Lower lobe of right lung (tissue), 2 donors: ENCODE measurements at regions not wholly inside any gene's neighbourhood (a gene's known extent, or its start where the extent isn't known, plus 50 kb on each side); places are given as distances from the start of the nearest gene placed in this dataset.
"Not testable (repeated sequence)": the region's sequence is repeated elsewhere in the genome, so short reads cannot be mapped to it uniquely, and the experiment has no call there.

Source experiments
- ATAC-seq, 2 donors: fragments of 200-7000 bp; cut with Tn5 transposase; one replicate each; pipeline ENCODE4 v1.9.1; 2020 to 2022; ENCODE audit warnings: mild to moderate bottlenecking in 2 of 2, moderate library complexity in 2 of 2
- DNase-seq: peaks from one replicate; pipeline ENCODE4 v3.0.0-alpha.2; 2020
- H3K27ac ChIP-seq: fragments of 200-600 bp; one replicate; pipeline ENCODE4 v1.8.0; 2022
- H3K27me3 ChIP-seq: fragments of 200-600 bp; one replicate; pipeline ENCODE4 v1.8.0; 2022; ENCODE audit warnings: low read depth
- H3K36me3 ChIP-seq: fragments of 200-600 bp; one replicate; pipeline ENCODE4 v1.8.0; 2022; ENCODE audit warnings: mild to moderate bottlenecking
- H3K4me1 ChIP-seq: fragments of 200-600 bp; one replicate; pipeline ENCODE4 v1.8.0; 2022
- H3K4me3 ChIP-seq: fragments of 200-600 bp; one replicate; pipeline ENCODE4 v1.8.0; 2022; ENCODE audit warnings: mild to moderate bottlenecking
- H3K9me3 ChIP-seq: fragments of 200-600 bp; one replicate; pipeline ENCODE4 v1.8.0; 2022
- CTCF ChIP-seq: fragments of 200-600 bp; IDR thresholded peaks from one replicate; pipeline ENCODE4 v1.8.0; 2022; ENCODE audit warnings: antibody characterized with exemption, mild to moderate bottlenecking
- intact Hi-C: fragments of 100-400 bp; cut with DNase I; formaldehyde crosslinking; loops from one replicate; pipeline ENCODE4 v1.11.0; 2022
- donor health status: DM: no; HTN: yes; CAD: no; lungs with severe emphysema.

- no peak for ATAC-seq
These were observed 223.3 kb upstream of the ISX start for GRCh38 chr22:34842630-34843029.

GRCh38 chr22:34843743-34844142 lies 222.2 kb upstream of the ISX start:
- H3K27me3 ChIP-seq, DNase-seq, H3K36me3 ChIP-seq, H3K4me1 ChIP-seq, ATAC-seq, H3K4me3 ChIP-seq, intact Hi-C loops, H3K27ac ChIP-seq, H3K9me3 ChIP-seq: not testable (repeated sequence)

More at GRCh38 chr22:34842630-34843029, 223.3 kb upstream of the ISX start:
- Histone ChIP-seq H3K4me3 (no peak overlapping the region), H3K4me1 (no peaks in the 10 kb centered on the region), H3K36me3 (no peaks in the 10 kb centered on the region), H3K9me3 (no peaks in the 10 kb centered on the region), H3K27ac (no peak overlapping the region), H3K27me3 (peaks cover 4% of the 10 kb centered on the region)
- intact Hi-C loops = no loop called here
- no peak for TF ChIP-seq CTCF
- DNase-seq = no peak

- ATAC-seq (no peak), DNase-seq (no peak)
- no peaks in the 10 kb centered on the region for H3K9me3 ChIP-seq
- H3K4me3 ChIP-seq = no peak overlapping the region
- H3K27me3 ChIP-seq = peaks cover 2% of the 10 kb centered on the region
- no peaks in the 10 kb centered on the region for H3K4me1 ChIP-seq
- H3K27ac ChIP-seq = no peak overlapping the region
- TF ChIP-seq CTCF = no peak
- no peaks in the 10 kb centered on the region for H3K36me3 ChIP-seq
- intact Hi-C loops = no loop called here
These were observed 220.6 kb upstream of the ISX start for GRCh38 chr22:34845391-34845790.

DNA sequence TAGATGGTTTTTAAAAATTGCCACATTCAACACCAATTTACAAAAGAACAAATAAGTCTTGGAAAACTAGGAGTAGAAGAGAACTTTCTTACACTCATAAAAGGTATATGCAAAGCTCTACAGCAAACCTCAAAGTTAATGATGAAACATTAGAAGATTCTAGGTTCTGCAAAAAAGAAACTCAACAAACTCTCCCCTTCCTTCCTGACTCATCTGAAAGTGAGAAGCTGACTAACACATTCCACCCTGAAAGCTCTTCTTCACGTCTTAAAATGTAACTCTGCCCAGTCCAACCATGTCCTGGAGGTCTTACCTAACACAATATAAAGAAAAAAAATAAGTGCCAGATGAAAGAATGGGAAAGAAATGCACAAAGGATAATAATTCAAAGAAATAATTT lies 218.9 kb upstream of the ISX start:
- no peak for TF ChIP-seq CTCF
- Histone ChIP-seq H3K27ac (no peak overlapping the region), H3K9me3 (no peaks in the 10 kb centered on the region), H3K4me3 (no peak overlapping the region), H3K36me3 (no peaks in the 10 kb centered on the region), H3K27me3 (no peaks in the 10 kb centered on the region), H3K4me1 (no peaks in the 10 kb centered on the region)
- intact Hi-C loops = no loop called here
- DNase-seq = no peak
- ATAC-seq = no peak

DNA sequence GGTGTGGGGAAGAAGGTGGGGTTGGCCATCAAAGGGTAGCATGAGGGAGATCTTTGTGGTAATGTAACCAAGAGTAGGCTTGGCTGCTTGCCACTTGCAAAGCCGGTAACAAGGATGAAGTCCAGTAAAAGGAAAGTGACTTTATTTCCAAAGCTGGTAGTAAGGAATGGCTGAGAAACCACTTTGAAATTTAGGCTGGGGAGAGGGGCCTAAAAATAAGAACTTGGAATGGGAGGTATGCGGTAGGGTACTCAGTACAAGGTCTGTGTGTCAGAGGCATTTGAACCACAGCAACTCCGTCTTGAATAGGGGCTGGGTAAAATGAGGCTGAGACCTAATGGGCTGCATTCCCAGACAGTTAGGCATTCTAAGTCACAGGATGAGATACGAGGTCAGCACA lies 216.0 kb upstream of the ISX start:
- no peaks in the 10 kb centered on the region for H3K27me3 ChIP-seq

More for the DNA sequence above, 216.0 kb upstream of the ISX start:
- H3K9me3 ChIP-seq = no peaks in the 10 kb centered on the region
- TF ChIP-seq CTCF = no peak
- H3K36me3 ChIP-seq = no peaks in the 10 kb centered on the region
- no peak overlapping the region for H3K4me3 ChIP-seq
- H3K27ac ChIP-seq = no peak overlapping the region
- DNase-seq (no peak), ATAC-seq (no peak)
- H3K4me1 ChIP-seq = no peaks in the 10 kb centered on the region
- intact Hi-C loops = no loop called here
